GM12891 (cell line): ENCODE measurements at regions not wholly inside any gene's neighbourhood (a gene's known extent, or its start where the extent isn't known, plus 50 kb on each side); places are given as distances from the start of the nearest gene placed in this dataset.

Experiments
- DNase-seq: peaks from one replicate; pipeline ENCODE4 v3.0.0; 2011; ENCODE audit warnings: low spot score; ENCODE audit not compliant: insufficient read length
- FAIRE-seq: peaks from 2 replicates; lab custom pipeline; 2011; peaks lifted over from hg19 to GRCh38; lab: Jason Lieb, UNC
- PAX5 ChIP-seq: IDR thresholded peaks from 2 replicates; pipeline ENCODE4 v1.6.1; 2011; ENCODE audit warnings: low read length, moderate library complexity, mild to moderate bottlenecking; ENCODE audit not compliant: insufficient read depth, severe bottlenecking
- POLR2A ChIP-seq: IDR thresholded peaks from 2 replicates; pipeline ENCODE4 v1.6.1; 2011; ENCODE audit warnings: low read depth, low read length, control low read depth
- POLR2AphosphoS5 ChIP-seq: IDR thresholded peaks from 2 replicates; pipeline ENCODE4 v1.6.1; 2011; ENCODE audit warnings: low read depth, low read length, control low read depth
- POU2F2 ChIP-seq: IDR thresholded peaks from 2 replicates; pipeline ENCODE4 v1.6.1; 2011; ENCODE audit warnings: low read depth, mild to moderate bottlenecking, control low read depth, low read length, moderate library complexity
- SPI1 ChIP-seq: IDR thresholded peaks from 2 replicates; pipeline ENCODE4 v1.6.1; 2011; ENCODE audit warnings: low read depth, low read length, control low read depth
- TAF1 ChIP-seq: IDR thresholded peaks from 2 replicates; pipeline ENCODE4 v1.6.1; 2011; ENCODE audit warnings: low read depth, low read length, control low read depth

- DNase-seq (no peak), FAIRE-seq (no peak)
- no peak for TF ChIP-seq PAX5
- no peak for TF ChIP-seq POU2F2
- no peak for TF ChIP-seq POLR2A
- no peak for TF ChIP-seq SPI1
- no peak for TF ChIP-seq TAF1
- no peak for TF ChIP-seq POLR2AphosphoS5
Observed at GRCh38 chr12:116482179-116482578, 77.0 kb upstream of the MAP1LC3B2 start.

- FAIRE-seq (no peak), DNase-seq (no peak)
- no peak for TF ChIP-seq SPI1
Observed at GRCh38 chr12:116482859-116483258, 76.3 kb upstream of the MAP1LC3B2 start.

GRCh38 chr12:116483959-116484750, 75.0 kb upstream of the MAP1LC3B2 start:
- TF ChIP-seq TAF1, result no peak
- TF ChIP-seq SPI1, result no peak
- no peak for TF ChIP-seq POU2F2
- TF ChIP-seq POLR2A, result no peak
- no peak for TF ChIP-seq POLR2AphosphoS5
- no peak for TF ChIP-seq PAX5
- FAIRE-seq, result no peak
- no peak for DNase-seq

GRCh38 chr12:116484807-116485206, 74.4 kb upstream of the MAP1LC3B2 start:
- no peak for FAIRE-seq
- TF ChIP-seq PAX5, result no peak
- TF ChIP-seq TAF1, result no peak
- no peak for TF ChIP-seq POLR2AphosphoS5
- TF ChIP-seq SPI1, result no peak
- TF ChIP-seq POLR2A, result no peak
- TF ChIP-seq POU2F2, result no peak
- DNase-seq, result no peak

- TF ChIP-seq SPI1 (no peak), POU2F2 (no peak), PAX5 (no peak), POLR2AphosphoS5 (no peak), TAF1 (no peak), POLR2A (no peak)
Observed at GRCh38 chr12:116489116-116489515, 70.1 kb upstream of the MAP1LC3B2 start.

GRCh38 chr12:116490471-116490870, 68.7 kb upstream of the MAP1LC3B2 start:
- DNase-seq (no peak), FAIRE-seq (no peak)
- TF ChIP-seq PAX5, result no peak
- no peak for TF ChIP-seq SPI1
- TF ChIP-seq POU2F2, result no peak
- no peak for TF ChIP-seq POLR2AphosphoS5
- no peak for TF ChIP-seq POLR2A
- no peak for TF ChIP-seq TAF1

More at GRCh38 chr12:116489116-116489515, 70.1 kb upstream of the MAP1LC3B2 start:
- no peak for DNase-seq
- no peak for FAIRE-seq

GRCh38 chr12:116492703-116493324, 66.4 kb upstream of the MAP1LC3B2 start:
- FAIRE-seq, result no peak
- TF ChIP-seq SPI1 (no peak), TAF1 (no peak), PAX5 (no peak), POLR2A (no peak), POLR2AphosphoS5 (no peak), POU2F2 (no peak)
- DNase-seq, result no peak

- FAIRE-seq, result no peak
- no peak for DNase-seq
Observed at GRCh38 chr12:116495260-116495659, 63.9 kb upstream of the MAP1LC3B2 start.

GRCh38 chr12:116497051-116497591, 62.1 kb upstream of the MAP1LC3B2 start:
- DNase-seq, result no peak
- no peak for FAIRE-seq
- no peak for TF ChIP-seq SPI1
- TF ChIP-seq PAX5, result no peak
- no peak for TF ChIP-seq POLR2AphosphoS5
- TF ChIP-seq TAF1, result no peak
- TF ChIP-seq POU2F2, result no peak
- no peak for TF ChIP-seq POLR2A

More at GRCh38 chr12:116495260-116495659, 63.9 kb upstream of the MAP1LC3B2 start:
- TF ChIP-seq TAF1 (no peak), POLR2AphosphoS5 (no peak), SPI1 (no peak), POLR2A (no peak), POU2F2 (no peak)
